ENCODE measurements at regions not wholly inside any gene's neighbourhood (a gene's known extent, or its start where the extent isn't known, plus 50 kb on each side); places are given as distances from the start of the nearest gene placed in this dataset.

DNA sequence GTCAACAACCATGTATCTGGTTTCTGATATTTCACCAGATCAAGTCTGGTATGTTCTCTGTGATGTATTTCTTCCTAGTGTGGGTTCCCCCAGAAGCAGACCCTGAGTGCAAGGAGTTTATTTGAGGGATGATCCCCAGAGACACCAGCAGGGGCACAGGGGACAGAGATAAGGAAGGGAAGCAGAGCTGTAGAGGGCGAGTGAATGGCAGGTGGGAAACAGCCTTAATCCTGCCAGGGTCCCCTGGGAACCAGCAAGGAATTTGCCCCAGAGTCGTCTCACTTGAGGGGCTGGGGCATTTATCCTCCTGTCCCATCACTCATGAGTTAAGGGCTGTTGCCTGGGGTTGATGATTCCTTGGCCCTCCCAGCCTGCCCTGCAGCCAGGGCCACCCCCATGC, 206.4 kb upstream of the BCOR start:
- Histone ChIP-seq H3K4me3 (no peak overlapping the region), H3K27ac (no peak overlapping the region), H3K27me3 (no peaks in the 10 kb centered on the region), H3K9me3 (no peaks in the 10 kb centered on the region), H3K36me3 (ENCODE audit: low read depth, missing control alignments) (no peaks in the 10 kb centered on the region), H3K4me1 (no peaks in the 10 kb centered on the region)
- intact Hi-C loops (cut with DNase I; ENCODE audit: low total_unique reads) = no loop called here
- DNase-seq = no peak
- TF ChIP-seq, protein P1, sequence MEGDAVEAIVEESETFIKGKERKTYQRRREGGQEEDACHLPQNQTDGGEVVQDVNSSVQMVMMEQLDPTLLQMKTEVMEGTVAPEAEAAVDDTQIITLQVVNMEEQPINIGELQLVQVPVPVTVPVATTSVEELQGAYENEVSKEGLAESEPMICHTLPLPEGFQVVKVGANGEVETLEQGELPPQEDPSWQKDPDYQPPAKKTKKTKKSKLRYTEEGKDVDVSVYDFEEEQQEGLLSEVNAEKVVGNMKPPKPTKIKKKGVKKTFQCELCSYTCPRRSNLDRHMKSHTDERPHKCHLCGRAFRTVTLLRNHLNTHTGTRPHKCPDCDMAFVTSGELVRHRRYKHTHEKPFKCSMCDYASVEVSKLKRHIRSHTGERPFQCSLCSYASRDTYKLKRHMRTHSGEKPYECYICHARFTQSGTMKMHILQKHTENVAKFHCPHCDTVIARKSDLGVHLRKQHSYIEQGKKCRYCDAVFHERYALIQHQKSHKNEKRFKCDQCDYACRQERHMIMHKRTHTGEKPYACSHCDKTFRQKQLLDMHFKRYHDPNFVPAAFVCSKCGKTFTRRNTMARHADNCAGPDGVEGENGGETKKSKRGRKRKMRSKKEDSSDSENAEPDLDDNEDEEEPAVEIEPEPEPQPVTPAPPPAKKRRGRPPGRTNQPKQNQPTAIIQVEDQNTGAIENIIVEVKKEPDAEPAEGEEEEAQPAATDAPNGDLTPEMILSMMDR (IDR thresholded peaks at IDR 0.05) = no peak
- no peak for TF ChIP-seq POLR2A (IDR thresholded peaks at IDR 0.05)
- 100% methylated on average over 2 of the region's 2 CpGs; no CpG with 5 or more reads in 1 of the 2 donors for WGBS, 2 donors

DNA sequence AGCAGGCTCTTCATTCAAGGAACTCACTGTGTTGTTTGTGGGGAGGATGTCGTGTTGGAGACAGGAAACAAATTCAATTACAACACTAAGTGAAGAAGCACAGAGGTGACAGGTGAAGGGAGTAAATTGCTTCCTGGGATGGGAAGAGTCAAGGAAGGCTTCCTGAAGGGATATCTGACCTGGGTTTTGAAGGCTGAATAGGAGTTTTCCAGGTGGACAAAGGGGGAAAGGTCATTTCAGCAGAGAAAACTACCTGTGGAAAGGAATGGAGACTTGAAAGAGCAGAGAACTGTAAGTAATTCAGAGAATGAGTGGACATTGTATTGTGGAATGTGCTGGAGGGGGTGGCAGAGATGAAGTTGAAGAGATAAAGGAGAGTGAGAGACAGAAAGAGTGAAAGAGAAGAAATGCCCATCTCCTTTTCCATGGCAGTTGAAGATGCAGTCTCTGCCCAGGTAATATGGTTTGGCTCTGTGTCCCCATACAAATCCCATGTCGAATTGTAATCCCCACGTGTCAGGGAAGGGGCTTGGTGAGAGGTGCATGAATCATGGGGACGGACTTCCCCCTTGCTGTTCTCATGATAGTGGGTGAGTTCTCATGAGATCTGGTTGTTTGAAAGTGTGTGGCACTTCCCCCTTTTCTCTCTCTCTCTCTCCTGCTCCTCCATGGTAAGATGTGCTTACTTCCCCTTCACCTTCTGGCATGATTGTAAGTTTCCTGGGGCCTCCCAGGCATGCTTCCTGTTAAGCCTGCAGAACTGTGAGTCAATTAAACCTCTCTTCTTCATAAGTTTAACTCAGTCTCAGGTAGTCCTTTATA, 205.7 kb upstream of the BCOR start:
- DNase-seq = no peak
- H3K27ac ChIP-seq = no peak overlapping the region
- no peaks in the 10 kb centered on the region for H3K27me3 ChIP-seq
- H3K4me3 ChIP-seq = no peak overlapping the region
- intact Hi-C loops (cut with DNase I; ENCODE audit: low total_unique reads) = no loop called here
- no peaks in the 10 kb centered on the region for H3K4me1 ChIP-seq
- no peaks in the 10 kb centered on the region for H3K9me3 ChIP-seq
- no peaks in the 10 kb centered on the region for H3K36me3 ChIP-seq (ENCODE audit: low read depth, missing control alignments)
- TF ChIP-seq, protein P1 (IDR thresholded peaks at IDR 0.05) = no peak
- 89 to 100% methylated on average over 2 to 4 of the region's 4 CpGs for WGBS, 2 donors

DNA sequence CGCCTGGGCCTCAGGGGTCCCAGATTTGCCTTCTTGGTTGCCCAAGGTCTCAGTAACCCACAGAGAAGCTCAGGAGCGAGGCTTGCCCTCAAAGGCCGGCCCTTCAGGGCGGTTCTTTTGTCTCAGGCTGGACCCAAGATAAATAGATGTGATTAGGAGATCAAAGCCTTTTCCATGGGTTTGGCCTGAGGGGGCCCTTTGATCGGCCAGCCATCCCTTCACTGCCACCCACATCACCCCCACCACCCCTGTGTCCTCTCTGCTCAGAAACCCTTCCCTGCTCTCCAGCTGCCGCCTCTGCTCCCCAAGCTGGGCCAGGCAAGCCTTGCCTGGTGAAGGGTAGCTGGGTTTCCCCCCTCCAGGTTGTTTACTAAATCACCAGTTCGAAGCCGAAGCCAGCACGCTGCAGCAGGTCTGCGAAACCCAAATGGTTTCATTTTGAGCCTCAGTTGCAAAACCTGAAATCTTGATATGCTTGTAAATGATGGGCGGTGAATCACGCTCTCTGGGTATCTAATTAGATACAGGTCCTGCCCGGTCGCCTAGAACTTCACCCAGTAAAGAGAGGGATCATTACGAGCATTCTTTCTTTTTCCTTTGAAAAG, 202.6 kb upstream of the BCOR start:
- Histone ChIP-seq H3K4me3 (no peak overlapping the region), H3K36me3 (ENCODE audit: low read depth, missing control alignments) (no peaks in the 10 kb centered on the region), H3K27ac (no peak overlapping the region), H3K4me1 (no peaks in the 10 kb centered on the region), H3K27me3 (no peaks in the 10 kb centered on the region), H3K9me3 (no peaks in the 10 kb centered on the region)
- no peak for DNase-seq
- TF ChIP-seq, protein P1 (IDR thresholded peaks at IDR 0.05) = no peak
- no peak for TF ChIP-seq POLR2A (IDR thresholded peaks at IDR 0.05)
- intact Hi-C loops (cut with DNase I; ENCODE audit: low total_unique reads) = no loop called here
- 92 to 96% methylated on average over 13 to 15 of the region's 15 CpGs for WGBS, 2 donors

DNA sequence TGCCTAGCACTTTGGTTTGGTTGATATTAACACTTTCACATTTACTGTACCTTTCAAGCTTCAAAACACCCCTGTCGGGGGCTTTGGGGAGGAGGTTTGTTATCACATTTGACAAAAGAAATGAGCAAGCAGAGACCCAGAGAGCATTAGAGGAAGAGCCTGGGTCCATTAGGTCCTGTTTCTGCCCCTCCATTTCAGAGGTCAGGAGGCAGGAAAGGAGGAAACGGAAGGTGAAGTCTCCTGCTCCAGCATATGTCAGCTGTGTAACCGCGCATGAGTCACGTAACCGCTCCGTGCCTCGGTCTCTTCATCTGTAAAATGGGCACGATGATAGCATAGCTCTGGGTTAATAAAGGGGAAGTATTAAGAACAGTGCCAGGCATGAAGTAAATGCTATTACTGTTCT, 201.9 kb upstream of the BCOR start:
- Histone ChIP-seq H3K4me1 (no peaks in the 10 kb centered on the region), H3K27ac (no peak overlapping the region), H3K9me3 (no peaks in the 10 kb centered on the region), H3K4me3 (no peak overlapping the region), H3K36me3 (ENCODE audit: low read depth, missing control alignments) (no peaks in the 10 kb centered on the region), H3K27me3 (no peaks in the 10 kb centered on the region)
- intact Hi-C loops (cut with DNase I; ENCODE audit: low total_unique reads) = no loop called here
- WGBS, 2 donors = 48 to 81% methylated on average over 9 of the region's 9 CpGs
- TF ChIP-seq, protein P1 (IDR thresholded peaks at IDR 0.05) = no peak
- no peak for TF ChIP-seq POLR2A (IDR thresholded peaks at IDR 0.05)
- DNase-seq = no peak

All from testis (tissue), 2 donors.